ENCODE measurements at regions not wholly inside any gene's neighbourhood (a gene's known extent, or its start where the extent isn't known, plus 50 kb on each side); places are given as distances from the start of the nearest gene placed in this dataset.

- CTCF ChIA-PET, result interaction anchor here (0.6 to 2.4 kb wide), 13 partner anchors 9 to 539 kb away, joined by 3 to 25 read pairs (median 4); partner anchors contain the start of gene ADRA2A
- no peak overlapping the region for H3K4me3 ChIP-seq (ENCODE audit: low read depth, low read length)
- no peak overlapping the region for H3K27ac ChIP-seq (ENCODE audit: extremely low read depth, low read depth, low read length)
- H3K36me3 ChIP-seq (ENCODE audit: control insufficient read depth in 2 of 2, insufficient read depth in 1 of 2, low read length in 2 of 2), result no peaks in the 10 kb centered on the region
- POLR2A ChIA-PET, result no interaction called here
- peak; percentile 19; the same call in 1 of the 2 replicates for TF ChIP-seq ZNF660 (tag by site-specific recombination; IDR thresholded peaks at IDR 0.05)
- TF ChIP-seq ZNF132 (tag by site-specific recombination; IDR thresholded peaks at IDR 0.05; ENCODE audit: borderline replicate concordance), result no peak
- no peak for TF ChIP-seq ZNF670 (tag by site-specific recombination; IDR thresholded peaks at IDR 0.05; ENCODE audit: low read depth)
- 0 out of 2 replicates have a peak, but pooled peaks have one; percentile 13 for TF ChIP-seq ZSCAN30 (tag by site-specific recombination; IDR thresholded peaks at IDR 0.05)
- TF ChIP-seq ZNF654 (tag by site-specific recombination; IDR thresholded peaks at IDR 0.05; ENCODE audit: low read depth), result peak; percentile 61
- 0 out of 2 replicates have a peak, but pooled peaks have one; percentile 14 for TF ChIP-seq CTCF (tag by site-specific recombination; IDR thresholded peaks at IDR 0.05)
- no peaks in the 10 kb centered on the region for H3K4me1 ChIP-seq (ENCODE audit: control insufficient read depth, insufficient read depth, low read length)
- H3K9me3 ChIP-seq (ENCODE audit: control insufficient read depth, insufficient read depth, low read depth, low read length), result no peaks in the 10 kb centered on the region
Measured at GRCh38 chr10:111598433-111599059, 521.7 kb downstream of the ADRA2A start.

DNA sequence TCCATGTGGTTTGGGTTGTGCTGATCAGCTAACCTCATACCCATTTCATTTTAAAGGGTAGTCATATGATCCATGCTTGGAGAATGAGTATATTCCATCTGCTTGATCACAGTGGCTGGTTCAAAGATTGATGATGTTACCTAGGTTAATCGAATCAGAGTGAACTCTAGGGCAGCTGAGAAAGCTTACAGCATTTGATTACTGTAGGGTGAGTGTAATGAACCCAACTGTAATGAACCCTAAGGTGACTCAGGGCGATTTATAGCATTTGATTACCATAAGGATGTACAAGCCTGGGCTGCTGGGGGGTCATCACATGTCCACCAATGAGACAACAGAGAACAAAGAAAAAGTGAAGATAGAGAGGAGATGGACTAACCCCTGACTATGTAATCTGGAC is 523.1 kb downstream of the ADRA2A start:
- POLR2A ChIA-PET, result no interaction called here
- TF ChIP-seq ZNF354C (tag by site-specific recombination; IDR thresholded peaks at IDR 0.05; ENCODE audit: borderline replicate concordance, low read depth) (no peak), ATF2 (tag by site-specific recombination; IDR thresholded peaks at IDR 0.05; ENCODE audit: low read depth) (no peak), REST (tag by site-specific recombination; IDR thresholded peaks at IDR 0.05) (no peak), ZNF214 (tag by site-specific recombination; IDR thresholded peaks at IDR 0.05; ENCODE audit: borderline replicate concordance) (no peak), ZNF473 (tag by site-specific recombination; IDR thresholded peaks at IDR 0.05) (no peak), ZNF335 (tag by site-specific recombination; conservative IDR thresholded peaks at IDR 0.05) (no peak), WT1 (tag by site-specific recombination; IDR thresholded peaks at IDR 0.05) (no peak), TRIM28 (IDR thresholded peaks at IDR 0.05; ENCODE audit: borderline replicate concordance, low read length) (no peak), ZNF501 (tag by site-specific recombination; IDR thresholded peaks at IDR 0.05) (no peak), ZNF768 (tag by site-specific recombination; IDR thresholded peaks at IDR 0.05) (no peak), ZNF600 (tag by site-specific recombination; IDR thresholded peaks at IDR 0.05) (no peak), FEZF1 (tag by site-specific recombination; IDR thresholded peaks at IDR 0.05) (no peak), ZNF19 (tag by site-specific recombination; IDR thresholded peaks at IDR 0.05; ENCODE audit: low read depth) (no peak)
- no peaks in the 10 kb centered on the region for H3K9me3 ChIP-seq (ENCODE audit: control insufficient read depth, insufficient read depth, low read depth, low read length)
- H3K27ac ChIP-seq (ENCODE audit: extremely low read depth, low read depth, low read length), result no peak overlapping the region
- H3K4me1 ChIP-seq (ENCODE audit: control insufficient read depth, insufficient read depth, low read length), result no peaks in the 10 kb centered on the region
- H3K36me3 ChIP-seq (ENCODE audit: control insufficient read depth in 2 of 2, insufficient read depth in 1 of 2, low read length in 2 of 2), result no peaks in the 10 kb centered on the region
- no peak overlapping the region for H3K4me3 ChIP-seq (ENCODE audit: low read depth, low read length)
- CTCF ChIA-PET, result interaction anchor here (1.3 to 2.3 kb wide), 4 partner anchors 13 to 538 kb away, joined by 3 to 25 read pairs (median 4); partner anchors contain the start of gene ADRA2A

All from HEK293 (cell line).